ENCODE measurements at regions not wholly inside any gene's neighbourhood (a gene's known extent, or its start where the extent isn't known, plus 50 kb on each side); places are given as distances from the start of the nearest gene placed in this dataset.

DNA sequence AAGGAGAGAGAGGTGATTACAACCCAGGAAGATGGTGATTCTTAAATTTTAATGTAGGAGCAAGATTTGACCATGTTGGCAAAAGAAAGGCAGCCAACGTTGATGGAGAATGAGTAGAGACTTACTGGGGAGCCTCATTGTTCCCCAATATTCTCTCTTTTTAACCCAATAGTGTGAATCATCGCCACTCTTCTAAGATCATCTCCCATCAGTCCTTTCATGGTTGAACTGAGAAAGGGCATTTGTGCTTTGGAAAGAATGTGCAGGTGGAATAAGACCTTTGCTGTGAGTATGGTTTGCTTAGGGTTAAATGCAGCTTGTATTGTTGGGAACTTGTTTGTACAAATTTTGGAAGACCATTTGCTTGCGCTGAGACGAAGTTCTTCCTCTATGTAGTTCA, 231.0 kb downstream of the TBXT start:
- no peak for TF ChIP-seq POLR2A (IDR thresholded peaks at IDR 0.05)
- TF ChIP-seq, protein P1, sequence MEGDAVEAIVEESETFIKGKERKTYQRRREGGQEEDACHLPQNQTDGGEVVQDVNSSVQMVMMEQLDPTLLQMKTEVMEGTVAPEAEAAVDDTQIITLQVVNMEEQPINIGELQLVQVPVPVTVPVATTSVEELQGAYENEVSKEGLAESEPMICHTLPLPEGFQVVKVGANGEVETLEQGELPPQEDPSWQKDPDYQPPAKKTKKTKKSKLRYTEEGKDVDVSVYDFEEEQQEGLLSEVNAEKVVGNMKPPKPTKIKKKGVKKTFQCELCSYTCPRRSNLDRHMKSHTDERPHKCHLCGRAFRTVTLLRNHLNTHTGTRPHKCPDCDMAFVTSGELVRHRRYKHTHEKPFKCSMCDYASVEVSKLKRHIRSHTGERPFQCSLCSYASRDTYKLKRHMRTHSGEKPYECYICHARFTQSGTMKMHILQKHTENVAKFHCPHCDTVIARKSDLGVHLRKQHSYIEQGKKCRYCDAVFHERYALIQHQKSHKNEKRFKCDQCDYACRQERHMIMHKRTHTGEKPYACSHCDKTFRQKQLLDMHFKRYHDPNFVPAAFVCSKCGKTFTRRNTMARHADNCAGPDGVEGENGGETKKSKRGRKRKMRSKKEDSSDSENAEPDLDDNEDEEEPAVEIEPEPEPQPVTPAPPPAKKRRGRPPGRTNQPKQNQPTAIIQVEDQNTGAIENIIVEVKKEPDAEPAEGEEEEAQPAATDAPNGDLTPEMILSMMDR (IDR thresholded peaks at IDR 0.05), result no peak
- 77 to 82% methylated on average over 4 of the region's 4 CpGs for WGBS, 2 donors
- H3K4me3 ChIP-seq (ENCODE audit: low read depth, poor library complexity, severe bottlenecking), result no peak overlapping the region
- DNase-seq (ENCODE audit: low spot score in 2 of 2), result no peak
- intact Hi-C loops (cut with DNase I; ENCODE audit: low total_unique reads), result no loop called here

DNA sequence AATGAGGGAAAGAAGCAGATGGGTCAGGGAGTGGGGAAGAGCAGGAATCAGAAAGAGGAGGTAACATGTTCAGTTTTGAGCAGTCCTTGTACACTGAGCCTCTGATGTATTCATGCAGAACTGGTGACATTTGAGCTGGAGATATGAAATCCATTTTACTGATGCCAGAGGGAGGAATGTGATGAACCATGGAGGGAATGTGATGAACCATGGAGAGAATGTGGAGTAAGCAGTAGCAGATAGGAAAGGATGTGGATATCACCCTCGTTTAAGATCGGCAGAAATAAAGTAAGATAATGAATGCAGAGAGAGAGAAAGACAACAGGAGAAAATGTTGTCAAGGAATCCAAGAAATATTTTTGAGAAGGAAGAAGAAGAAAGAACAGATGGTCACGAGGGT, 231.6 kb downstream of the TBXT start:
- no peak overlapping the region for H3K4me3 ChIP-seq (ENCODE audit: low read depth, poor library complexity, severe bottlenecking)
- intact Hi-C loops (cut with DNase I; ENCODE audit: low total_unique reads), result no loop called here
- 70 to 85% methylated on average over 3 of the region's 3 CpGs for WGBS, 2 donors
- TF ChIP-seq, protein P1 (IDR thresholded peaks at IDR 0.05), result no peak
- no peak for TF ChIP-seq POLR2A (IDR thresholded peaks at IDR 0.05)
- DNase-seq (ENCODE audit: low spot score in 2 of 2), result no peak

DNA sequence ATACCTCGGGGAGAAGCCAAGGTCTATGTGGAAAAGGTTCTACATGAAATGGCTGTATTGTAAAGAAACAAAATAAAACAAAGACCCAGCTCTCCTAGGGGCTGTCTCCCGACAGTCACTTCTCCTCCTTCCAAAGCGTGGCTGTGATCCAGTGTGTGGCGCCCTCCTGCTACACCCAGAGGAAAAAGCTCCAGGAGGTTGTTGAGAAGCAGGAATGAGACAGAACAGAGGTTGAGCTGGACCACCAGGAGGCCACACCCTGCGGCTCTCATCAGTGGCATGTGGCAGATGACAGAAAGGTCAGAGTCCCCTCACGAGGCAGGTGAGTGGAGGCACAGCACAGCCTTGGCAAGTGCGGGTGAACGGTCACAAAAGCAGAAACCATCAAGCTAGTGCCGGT, 236.0 kb downstream of the TBXT start:
- 75 to 77% methylated on average over 9 of the region's 9 CpGs for WGBS, 2 donors
- no peak overlapping the region for H3K4me3 ChIP-seq (ENCODE audit: low read depth, poor library complexity, severe bottlenecking)
- no peak for DNase-seq (ENCODE audit: low spot score in 2 of 2)
- TF ChIP-seq, protein P1 (IDR thresholded peaks at IDR 0.05), result no peak
- no peak for TF ChIP-seq POLR2A (IDR thresholded peaks at IDR 0.05)
- intact Hi-C loops (cut with DNase I; ENCODE audit: low total_unique reads), result no loop called here

DNA sequence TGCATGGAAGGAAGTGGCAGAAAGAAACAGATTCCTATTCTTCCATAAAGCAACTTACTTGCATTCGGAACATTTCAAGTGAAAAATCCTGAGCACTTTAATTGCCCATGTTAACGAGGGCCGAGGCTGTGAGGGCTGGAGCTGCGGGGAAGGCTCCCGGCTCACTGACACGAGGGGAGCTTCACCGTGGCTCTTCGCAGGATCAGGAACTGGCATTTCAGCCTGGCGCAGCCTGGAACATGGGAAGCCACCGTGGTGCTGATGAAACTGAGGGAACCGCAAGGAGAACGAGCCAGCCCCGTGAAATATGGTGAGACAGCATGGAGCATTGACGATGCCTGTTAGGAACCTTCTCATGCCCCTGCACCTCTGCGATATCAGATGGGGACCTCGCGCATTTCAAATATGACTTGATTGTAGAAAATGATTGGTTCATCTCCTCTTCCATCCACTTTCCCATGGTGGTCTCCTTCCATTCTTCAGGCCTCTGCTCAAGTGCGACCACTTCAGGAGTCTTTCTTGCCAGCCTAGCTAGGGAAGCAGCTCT, 236.9 kb downstream of the TBXT start:
- intact Hi-C loops (cut with DNase I; ENCODE audit: low total_unique reads), result no loop called here
- DNase-seq (ENCODE audit: low spot score in 2 of 2), result no peak
- TF ChIP-seq, protein P1 (IDR thresholded peaks at IDR 0.05), result no peak
- no peak for TF ChIP-seq POLR2A (IDR thresholded peaks at IDR 0.05)
- WGBS, 2 donors, result 89 to 92% methylated on average over 18 of the region's 18 CpGs
- H3K4me3 ChIP-seq (ENCODE audit: low read depth, poor library complexity, severe bottlenecking), result no peak overlapping the region

GRCh38 chr6:165929607-165930006, 238.0 kb downstream of the TBXT start:
- WGBS, 2 donors, result 91 to 92% methylated on average over 7 to 8 of the region's 8 CpGs
- H3K4me3 ChIP-seq (ENCODE audit: low read depth, poor library complexity, severe bottlenecking), result no peak overlapping the region
- DNase-seq (ENCODE audit: low spot score in 2 of 2), result no peak
- TF ChIP-seq, protein P1 (IDR thresholded peaks at IDR 0.05), result no peak
- no peak for TF ChIP-seq POLR2A (IDR thresholded peaks at IDR 0.05)
- intact Hi-C loops (cut with DNase I; ENCODE audit: low total_unique reads), result no loop called here

GRCh38 chr6:165926378-165926777, 241.3 kb downstream of the TBXT start:
- TF ChIP-seq, protein P1 (IDR thresholded peaks at IDR 0.05), result no peak
- no peak for TF ChIP-seq POLR2A (IDR thresholded peaks at IDR 0.05)
- 39% methylated on average over 4 of the region's 4 CpGs for WGBS, 2 donors
- H3K4me3 ChIP-seq (ENCODE audit: low read depth, poor library complexity, severe bottlenecking), result no peak overlapping the region
- intact Hi-C loops (cut with DNase I; ENCODE audit: low total_unique reads), result no loop called here
- DNase-seq (ENCODE audit: low spot score in 2 of 2), result no peak

Measured in lower leg skin (tissue), 4 donors.